ES-I3 (cell line): ENCODE measurements at regions not wholly inside any gene's neighbourhood (a gene's known extent, or its start where the extent isn't known, plus 50 kb on each side); places are given as distances from the start of the nearest gene placed in this dataset.
"Not testable (repeated sequence)": the region's sequence is repeated elsewhere in the genome, so short reads cannot be mapped to it uniquely, and the experiment has no call there.

ENCODE experiments used
- H3K36me3 ChIP-seq: 2 replicates; pipeline ENCODE4 v1.6.1; 2013; ENCODE audit warnings: mild to moderate bottlenecking, low read length, control low read depth, moderate library complexity; ENCODE audit not compliant: insufficient read depth
- H3K4me1 ChIP-seq: 2 replicates; pipeline ENCODE4 v1.6.1; 2013; ENCODE audit warnings: mild to moderate bottlenecking, control low read depth, low read length; ENCODE audit not compliant: insufficient read depth
- H3K9ac ChIP-seq: 2 replicates; pipeline ENCODE4 v1.6.1; 2013; ENCODE audit warnings: low read depth, mild to moderate bottlenecking, low read length, moderate library complexity
- H3K9me3 ChIP-seq: 2 replicates; pipeline ENCODE4 v1.6.1; 2013; ENCODE audit warnings: mild to moderate bottlenecking, low read length, moderate library complexity; ENCODE audit not compliant: control insufficient read depth, insufficient read depth

DNA sequence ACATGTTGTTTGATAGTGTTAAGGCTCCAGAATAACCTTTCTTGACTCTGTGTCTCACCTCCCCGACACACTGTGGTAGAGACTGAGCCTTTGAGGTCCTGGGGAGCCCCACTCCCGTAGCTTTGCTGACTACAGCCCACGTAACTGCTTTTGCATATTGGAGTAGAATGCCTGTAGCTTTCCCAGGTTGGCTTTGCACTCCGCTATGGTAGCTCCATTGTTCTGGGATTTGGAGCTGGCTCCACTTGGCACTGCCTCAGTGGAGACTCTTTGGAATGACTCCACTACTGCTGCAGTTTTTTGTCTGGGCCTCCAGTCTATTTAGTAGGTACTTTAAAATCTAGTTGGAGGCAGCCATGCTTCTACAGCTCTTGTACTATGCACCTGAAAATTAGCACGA lies 56.2 kb upstream of the ANXA1 start:
- no peak overlapping the region for H3K9ac ChIP-seq
- H3K9me3 ChIP-seq, result no peaks in the 10 kb centered on the region
- no peaks in the 10 kb centered on the region for H3K4me1 ChIP-seq
- H3K36me3 ChIP-seq, result no peaks in the 10 kb centered on the region

DNA sequence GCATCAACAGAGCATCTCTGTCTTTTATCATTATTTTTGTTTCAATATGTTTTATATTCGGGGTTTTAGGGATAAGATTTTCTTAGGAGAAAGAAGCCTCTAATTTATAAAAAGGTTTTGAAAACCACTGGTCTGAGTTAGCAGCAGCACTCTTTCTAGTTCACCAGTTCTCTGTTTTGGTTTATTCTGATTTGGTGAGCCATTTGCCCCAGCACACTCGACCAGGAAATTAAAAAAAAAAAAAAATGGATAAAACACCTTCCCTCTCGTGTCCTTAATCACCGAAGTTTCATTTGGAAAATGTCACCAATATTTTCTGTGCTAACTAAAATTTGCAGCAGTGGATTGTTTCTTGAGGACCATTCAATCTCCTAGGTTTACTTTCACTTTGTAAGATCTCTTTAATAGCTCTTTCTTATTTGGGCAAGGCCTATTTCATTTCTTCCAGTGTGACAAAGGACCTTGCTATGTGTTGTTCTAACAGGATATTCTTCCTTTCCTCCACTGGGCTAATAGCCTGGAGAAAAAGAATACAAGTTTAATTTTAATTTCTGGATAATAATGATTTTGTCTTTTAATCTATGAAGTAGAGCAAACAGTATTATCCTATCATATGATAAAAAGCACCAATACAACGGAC lies 57.8 kb upstream of the ANXA1 start:
- H3K36me3 ChIP-seq, result no peaks in the 10 kb centered on the region
- no peak overlapping the region for H3K9ac ChIP-seq
- no peaks in the 10 kb centered on the region for H3K9me3 ChIP-seq
- no peaks in the 10 kb centered on the region for H3K4me1 ChIP-seq

DNA sequence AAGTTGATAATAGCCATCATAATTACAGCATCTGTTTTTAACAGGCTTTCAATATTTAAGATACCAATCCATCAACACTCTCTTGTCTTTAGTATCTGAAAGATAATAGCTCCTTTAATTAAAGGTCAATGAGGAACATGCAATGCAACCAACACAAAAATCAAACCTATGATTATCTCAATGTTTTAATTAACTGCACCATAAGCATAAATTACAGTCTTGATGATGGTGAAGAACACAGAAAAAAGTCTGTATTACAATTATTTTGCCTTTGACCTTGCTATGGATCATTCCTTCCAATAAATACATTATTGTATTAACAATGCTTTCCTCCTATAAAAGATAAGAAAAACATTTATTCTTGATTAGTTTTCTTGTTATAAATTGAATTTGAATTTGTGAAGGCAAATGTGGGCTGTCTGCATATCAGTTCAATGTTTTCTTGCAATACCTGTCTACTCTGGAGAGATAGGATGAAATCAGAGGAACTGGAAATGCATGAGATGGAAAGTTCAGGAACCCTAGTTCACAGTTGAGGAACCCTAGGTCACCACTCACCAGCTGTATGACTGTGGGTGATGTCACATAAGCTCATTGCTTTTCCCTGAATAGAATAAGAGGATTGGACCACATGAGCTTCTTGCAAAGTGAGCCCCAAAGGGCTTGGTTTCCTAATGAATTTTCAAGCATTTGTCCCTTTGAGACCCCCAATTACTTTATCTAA lies 58.5 kb upstream of the ANXA1 start:
- H3K4me1 ChIP-seq, result no peaks in the 10 kb centered on the region
- no peak overlapping the region for H3K9ac ChIP-seq
- no peaks in the 10 kb centered on the region for H3K36me3 ChIP-seq

DNA sequence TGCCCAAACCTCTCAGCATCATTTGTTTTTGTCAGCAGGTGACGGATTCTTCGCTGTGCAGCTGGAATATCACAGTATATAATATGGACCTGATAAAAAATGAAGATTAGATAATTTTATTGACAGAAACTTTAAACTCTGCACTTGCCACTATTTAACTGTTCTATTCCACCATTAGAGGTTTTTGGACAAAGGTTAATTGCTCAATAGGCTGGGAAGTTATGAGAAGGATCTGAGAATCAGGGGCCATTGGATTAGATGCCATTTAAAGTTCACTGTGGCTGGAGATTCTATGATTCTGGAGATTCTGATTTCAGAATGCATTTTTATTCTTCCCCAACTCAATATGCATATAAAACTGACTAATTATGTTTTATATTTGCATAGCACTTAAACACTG lies 59.8 kb upstream of the ANXA1 start:
- H3K4me1 ChIP-seq, result no peaks in the 10 kb centered on the region
- no peaks in the 10 kb centered on the region for H3K9me3 ChIP-seq
- H3K9ac ChIP-seq, result no peak overlapping the region

More for the DNA sequence above, 58.5 kb upstream of the ANXA1 start:
- no peaks in the 10 kb centered on the region for H3K9me3 ChIP-seq

GRCh38 chr9:73090214-73090613 lies 61.5 kb upstream of the ANXA1 start:
- Histone ChIP-seq H3K4me1 (no peaks in the 10 kb centered on the region), H3K9ac (no peak overlapping the region), H3K9me3 (no peaks in the 10 kb centered on the region), H3K36me3 (no peaks in the 10 kb centered on the region)

More for the DNA sequence above, 59.8 kb upstream of the ANXA1 start:
- H3K36me3 ChIP-seq, result no peaks in the 10 kb centered on the region

DNA sequence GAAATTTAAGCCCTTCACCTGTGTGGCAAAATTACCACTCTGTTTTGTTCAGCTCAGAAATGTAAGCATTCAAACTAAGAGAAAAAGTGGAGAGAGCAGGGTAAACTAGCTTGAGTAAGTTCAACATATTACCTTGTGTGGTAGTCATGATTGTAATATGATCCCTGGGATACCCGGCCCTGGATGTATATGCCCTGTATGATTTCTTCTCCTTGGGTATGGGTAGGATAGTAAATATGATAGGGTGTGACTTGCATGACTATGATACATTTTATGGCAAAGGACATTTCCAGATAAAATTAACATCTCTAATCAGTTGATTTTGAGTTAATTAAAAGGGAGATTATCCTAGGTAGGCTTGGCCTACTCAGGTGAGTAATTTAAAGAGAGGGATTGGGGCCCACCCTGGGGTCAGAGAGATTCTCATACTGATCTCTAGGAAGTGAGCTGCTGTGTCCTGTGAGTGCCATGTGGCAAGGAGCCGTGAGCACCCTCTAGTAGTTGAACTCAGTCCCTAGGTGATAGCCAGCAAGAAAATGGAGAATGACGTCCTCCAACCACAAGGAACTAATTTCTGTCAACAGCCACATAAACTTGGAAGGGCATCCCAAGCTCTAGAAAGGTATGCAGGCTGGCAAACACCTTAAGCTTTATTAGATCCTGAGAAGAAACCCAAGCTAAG lies 62.2 kb upstream of the ANXA1 start:
- Histone ChIP-seq H3K9ac (no peak overlapping the region), H3K36me3 (no peaks in the 10 kb centered on the region), H3K9me3 (no peaks in the 10 kb centered on the region), H3K4me1 (no peaks in the 10 kb centered on the region)

DNA sequence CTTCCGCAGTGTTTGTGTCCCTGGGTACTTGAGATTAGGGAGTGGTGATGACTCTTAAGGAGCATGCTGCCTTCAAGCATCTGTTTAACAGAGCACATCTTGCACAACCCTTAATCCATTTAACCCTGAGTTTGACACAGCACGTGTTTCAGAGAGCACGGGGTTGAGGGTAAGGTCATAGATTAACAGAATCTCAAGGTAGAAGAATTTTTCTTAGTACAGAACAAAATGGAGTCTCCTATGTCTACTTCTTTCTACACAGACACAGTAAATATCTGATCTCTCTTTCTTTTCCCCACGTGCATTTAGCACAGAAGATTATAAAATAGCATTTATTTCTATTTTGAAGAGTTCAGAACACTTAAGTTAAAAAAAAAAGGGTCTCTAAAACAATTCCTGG lies 63.8 kb upstream of the ANXA1 start:
- H3K4me1 ChIP-seq, H3K9ac ChIP-seq, H3K9me3 ChIP-seq, H3K36me3 ChIP-seq: not testable (repeated sequence)

GRCh38 chr9:73083519-73083918 lies 68.1 kb upstream of the ANXA1 start:
- no peaks in the 10 kb centered on the region for H3K36me3 ChIP-seq
- peaks cover 6% of the 10 kb centered on the region for H3K4me1 ChIP-seq
- H3K9me3 ChIP-seq, result no peaks in the 10 kb centered on the region
- H3K9ac ChIP-seq, result no peak overlapping the region

DNA sequence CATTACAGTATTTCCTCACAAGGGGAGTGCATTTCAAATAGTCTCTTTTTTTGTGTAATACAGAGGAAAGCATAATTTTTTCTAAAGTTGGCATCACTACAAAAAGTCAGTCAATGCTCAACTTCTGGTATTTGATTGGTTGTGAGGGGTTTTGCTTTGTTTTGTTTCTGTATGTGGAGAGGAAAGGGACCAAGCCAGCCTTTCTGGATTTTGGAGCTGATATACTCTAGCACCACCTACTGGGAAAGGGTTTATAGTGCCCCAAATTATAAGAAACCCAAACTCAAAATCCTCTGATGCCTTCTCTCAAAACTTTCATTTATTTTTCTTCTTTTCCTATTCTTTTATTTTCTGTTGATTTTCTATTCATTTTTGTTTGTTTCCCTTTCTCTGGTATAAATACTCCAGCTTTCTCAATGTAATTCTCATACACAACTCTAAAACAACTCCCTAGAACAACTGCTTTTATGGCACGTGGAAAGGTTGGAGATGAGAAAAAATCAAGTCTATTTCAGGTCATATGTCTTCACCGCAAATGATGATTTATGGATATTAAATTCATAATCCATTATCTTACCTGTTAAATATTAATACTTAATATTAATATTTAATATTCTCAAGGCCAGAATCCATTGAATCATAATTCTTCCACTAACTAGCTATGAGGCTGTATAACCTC lies 69.5 kb upstream of the ANXA1 start:
- Histone ChIP-seq H3K36me3 (no peaks in the 10 kb centered on the region), H3K9ac (no peak overlapping the region), H3K4me1 (peaks cover 6% of the 10 kb centered on the region), H3K9me3 (no peaks in the 10 kb centered on the region)

- H3K4me1 ChIP-seq, result peaks cover 6% of the 10 kb centered on the region
- no peaks in the 10 kb centered on the region for H3K36me3 ChIP-seq
- H3K9me3 ChIP-seq, result no peaks in the 10 kb centered on the region
- H3K9ac ChIP-seq, result no peak overlapping the region
Observed at GRCh38 chr9:73080110-73080694, 71.5 kb upstream of the ANXA1 start.

DNA sequence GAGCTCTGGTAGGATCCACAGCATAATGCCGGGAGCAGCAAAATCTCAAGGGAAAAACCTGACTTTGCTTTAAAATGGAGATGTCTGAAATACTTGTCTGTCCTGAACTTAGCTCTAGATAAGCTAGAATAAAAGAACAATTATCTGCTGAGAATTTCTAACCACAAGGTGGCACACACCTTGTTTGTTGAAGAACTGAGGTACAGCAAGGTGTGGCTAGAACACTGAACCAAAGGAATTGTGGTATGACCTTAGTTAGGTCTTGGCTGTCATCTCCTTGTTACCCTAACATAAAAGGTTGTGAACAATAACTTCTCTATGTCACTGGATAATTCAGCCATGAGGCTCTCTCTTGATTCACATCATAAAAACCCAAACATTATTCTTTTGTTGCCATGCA lies 72.3 kb upstream of the ANXA1 start:
- Histone ChIP-seq H3K36me3 (no peaks in the 10 kb centered on the region), H3K9ac (no peak overlapping the region), H3K9me3 (no peaks in the 10 kb centered on the region), H3K4me1 (peaks cover 6% of the 10 kb centered on the region)

DNA sequence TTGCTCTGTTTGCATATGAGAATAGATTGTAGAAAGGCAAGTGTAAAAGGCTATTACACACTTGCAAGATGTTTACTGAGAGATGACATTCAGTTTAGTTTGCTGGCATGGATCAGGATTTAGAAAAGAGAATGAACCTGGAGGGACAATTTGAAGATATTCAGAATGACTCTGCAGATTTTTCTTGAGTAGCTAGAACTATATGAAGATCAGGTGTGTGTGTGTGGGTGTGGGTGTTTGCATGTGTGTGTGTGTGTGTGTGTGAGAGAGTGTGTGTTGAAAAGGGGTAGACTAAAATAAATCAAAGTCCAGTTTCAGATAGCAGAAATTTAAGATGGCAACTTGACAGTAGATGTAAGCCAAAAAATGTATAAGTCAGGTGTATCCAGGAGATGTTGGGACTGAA lies 74.0 kb upstream of the ANXA1 start:
- H3K9ac ChIP-seq, result no peak overlapping the region
- no peaks in the 10 kb centered on the region for H3K9me3 ChIP-seq
- peaks cover 6% of the 10 kb centered on the region for H3K4me1 ChIP-seq
- H3K36me3 ChIP-seq, result no peaks in the 10 kb centered on the region

DNA sequence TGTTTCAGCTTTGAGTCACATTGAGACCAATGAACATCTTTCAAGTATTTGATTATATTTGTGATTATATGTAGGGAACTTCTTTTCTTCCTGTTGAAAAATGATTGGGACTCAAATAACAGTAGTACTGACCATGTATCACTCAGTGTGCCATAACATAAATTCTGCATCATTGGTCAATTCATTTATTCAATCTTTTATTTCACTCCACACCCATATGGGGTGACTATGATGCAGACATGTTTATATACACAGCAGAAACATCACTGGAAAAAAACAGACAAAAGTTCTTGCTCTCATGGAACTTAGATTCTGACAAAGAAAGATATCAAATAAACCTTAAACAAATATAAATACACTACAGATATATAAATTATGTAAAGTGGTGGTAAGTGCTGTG lies 74.7 kb upstream of the ANXA1 start:
- Histone ChIP-seq H3K9me3 (no peaks in the 10 kb centered on the region), H3K4me1 (peaks cover 6% of the 10 kb centered on the region), H3K9ac (no peak overlapping the region), H3K36me3 (no peaks in the 10 kb centered on the region)

GRCh38 chr9:73074176-73074708 lies 77.4 kb upstream of the ANXA1 start:
- H3K9ac ChIP-seq, result no peak overlapping the region

More at GRCh38 chr9:73074176-73074708, 77.4 kb upstream of the ANXA1 start:
- H3K36me3 ChIP-seq, result no peaks in the 10 kb centered on the region
- H3K9me3 ChIP-seq, result no peaks in the 10 kb centered on the region
- no peaks in the 10 kb centered on the region; the same call in 1 of the 2 replicates for H3K4me1 ChIP-seq
